GM21360 (cell line): ENCODE measurements at regions not wholly inside any gene's neighbourhood (a gene's known extent, or its start where the extent isn't known, plus 50 kb on each side); places are given as distances from the start of the nearest gene placed in this dataset.

ENCODE experiments used
- ATAC-seq: cut with Tn5 transposase; IDR thresholded peaks from one replicate; pipeline ENCODE4 v1.9.1; 2021; ENCODE audit warnings: mild to moderate bottlenecking, moderate library complexity; ENCODE audit not compliant: unreplicated experiment

GRCh38 chr22:48473202-48473601 is 1354.5 kb downstream of the BRD1 start:
- no peak for ATAC-seq

DNA sequence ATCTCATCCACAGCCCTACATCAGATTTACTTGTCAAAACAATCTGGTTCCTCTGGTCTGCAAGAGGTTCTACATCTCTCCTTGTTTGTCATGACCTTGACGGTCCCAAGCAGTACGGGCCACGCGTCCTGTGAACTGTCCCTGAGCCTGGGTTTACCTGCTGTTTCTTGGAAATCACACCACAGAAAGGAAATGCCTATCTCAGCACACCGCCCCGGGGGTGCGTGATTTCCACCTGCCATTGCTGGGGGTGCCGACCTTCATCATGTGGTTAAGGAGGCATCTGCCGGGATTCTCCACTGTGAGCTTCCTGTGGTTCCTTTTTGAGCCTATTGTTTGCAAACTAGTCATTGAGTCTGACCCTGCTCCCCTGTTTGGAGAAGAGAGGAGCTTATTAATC is 1363.4 kb downstream of the BRD1 start:
- ATAC-seq, result no peak

DNA sequence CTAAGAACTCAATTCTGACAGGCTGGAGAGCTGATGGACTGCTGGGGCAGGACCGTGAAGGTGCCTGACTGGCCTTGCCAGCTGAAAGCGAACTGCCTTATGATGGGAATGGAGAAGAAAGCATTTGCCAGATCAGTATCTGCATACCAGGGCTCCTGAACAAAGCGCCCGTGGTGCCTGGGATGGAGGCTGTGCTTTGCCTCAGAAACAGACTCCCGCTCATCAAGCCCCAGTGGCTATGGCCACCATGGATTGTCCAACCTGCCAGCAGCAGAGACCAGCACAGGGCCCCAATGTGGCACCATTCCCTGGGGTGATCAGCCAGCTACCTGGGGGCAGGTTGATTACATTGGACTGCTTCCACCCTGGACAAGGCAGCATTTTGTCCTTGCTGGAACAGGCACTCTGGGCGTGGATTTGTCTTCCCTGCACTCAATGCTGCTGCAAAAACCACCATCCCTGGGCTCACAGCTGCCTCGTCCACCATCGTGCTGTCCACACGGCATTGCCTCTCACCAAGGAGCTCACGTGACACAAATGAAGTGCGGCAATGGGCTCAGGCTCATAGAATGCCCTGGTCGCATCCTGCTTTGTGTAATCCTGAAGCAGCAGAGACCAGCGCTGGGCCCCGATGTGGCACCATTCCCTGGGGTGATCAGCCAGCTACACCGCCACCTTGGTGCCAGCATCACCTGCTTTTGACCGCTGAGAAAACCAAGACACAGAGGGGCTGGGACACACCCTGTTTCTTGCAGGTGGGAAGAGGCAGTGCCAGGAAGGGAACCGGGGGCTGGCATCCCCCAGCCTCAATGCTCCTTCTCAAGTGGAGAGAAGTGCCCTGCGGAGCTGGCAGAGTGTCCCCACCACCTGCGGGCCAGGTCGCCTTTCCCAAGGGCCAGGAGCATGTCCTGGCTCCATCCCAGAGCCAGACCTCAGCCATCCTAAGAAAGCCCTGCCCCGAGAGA is 1367.5 kb downstream of the BRD1 start:
- ATAC-seq, result no peak

GRCh38 chr22:48459259-48459658 is 1368.4 kb downstream of the BRD1 start:
- no peak for ATAC-seq

- ATAC-seq, result no peak
Observed at GRCh38 chr22:48456449-48456848, 1371.2 kb downstream of the BRD1 start.

DNA sequence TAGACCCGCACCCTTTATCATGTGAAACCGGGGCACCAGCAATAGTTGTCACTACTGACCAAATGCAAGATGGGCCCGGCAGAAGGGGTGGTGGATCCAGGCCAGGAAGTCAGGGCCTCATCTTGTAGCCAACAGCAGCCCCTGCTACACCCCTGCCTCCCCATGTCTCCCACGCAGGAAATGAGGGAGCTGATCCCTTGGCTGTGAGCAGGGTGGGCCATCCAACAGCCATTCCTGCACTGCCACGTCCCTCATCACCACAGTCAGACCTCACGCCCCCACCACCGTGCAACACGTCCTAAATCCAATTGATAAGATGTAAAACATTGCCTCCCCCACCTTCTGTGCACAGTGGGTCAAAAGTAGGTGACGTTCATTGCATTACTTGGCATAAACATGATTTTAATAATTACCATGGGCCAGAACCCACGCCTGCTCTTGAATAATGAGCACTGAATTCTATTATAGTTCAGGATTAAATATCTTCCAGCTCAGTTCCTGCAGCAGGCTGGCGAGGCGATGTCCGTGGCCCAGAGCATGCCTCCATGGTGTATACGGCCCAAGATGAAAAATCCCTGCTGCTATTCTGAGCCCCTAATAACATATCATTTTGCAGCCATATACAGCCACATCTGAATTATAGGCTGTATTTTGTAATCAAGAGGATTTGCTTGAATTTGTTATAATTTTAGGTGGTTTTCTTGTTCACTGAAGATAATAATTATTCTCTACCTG is 1373.8 kb downstream of the BRD1 start:
- no peak for ATAC-seq

GRCh38 chr22:48453171-48453570 is 1374.5 kb downstream of the BRD1 start:
- ATAC-seq, result no peak

DNA sequence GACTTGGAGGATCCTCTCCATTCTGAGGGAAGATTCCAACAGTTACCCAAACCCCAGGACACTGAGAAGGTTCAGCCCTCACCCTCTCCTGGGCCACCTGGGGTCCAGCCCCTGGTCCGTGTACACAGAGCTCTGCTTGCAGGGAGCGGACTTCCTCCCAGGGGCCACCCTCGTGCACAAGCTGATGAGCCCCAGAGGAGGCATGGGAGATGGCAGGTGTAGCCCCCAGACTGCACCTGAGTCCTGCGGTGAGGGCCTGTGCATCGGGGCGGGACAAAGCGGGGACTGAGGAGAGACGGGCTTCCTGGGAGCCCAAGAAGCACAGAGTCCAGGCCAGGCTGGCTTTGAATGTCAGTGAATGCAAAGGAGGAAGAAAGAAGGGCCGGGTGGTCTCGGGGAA is 1374.9 kb downstream of the BRD1 start:
- no peak for ATAC-seq

- no peak for ATAC-seq
Observed at GRCh38 chr22:48451891-48452290, 1375.8 kb downstream of the BRD1 start.

- no peak for ATAC-seq
Observed at GRCh38 chr22:48450188-48450825, 1377.4 kb downstream of the BRD1 start.

GRCh38 chr22:48449466-48450187 is 1378.0 kb downstream of the BRD1 start:
- no peak for ATAC-seq

DNA sequence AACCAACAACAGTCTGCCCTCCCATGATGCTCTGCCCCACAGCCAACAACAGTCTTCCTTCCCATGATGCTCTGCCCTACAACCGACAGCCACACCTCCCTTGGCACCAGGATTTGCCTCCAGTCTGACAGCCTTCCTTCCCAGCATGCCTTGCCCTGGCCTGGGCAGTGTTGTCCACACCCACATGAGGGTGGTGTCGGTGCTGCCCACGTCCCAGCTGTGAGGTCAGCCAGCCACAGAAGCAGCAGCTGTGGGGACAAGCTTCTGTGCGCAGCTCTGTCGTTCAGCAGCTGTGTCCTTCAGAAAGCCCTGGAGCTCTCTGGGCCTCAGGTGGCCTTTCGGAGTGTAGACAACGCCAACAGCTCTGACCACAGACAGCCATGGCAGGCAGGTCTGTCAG is 1378.9 kb downstream of the BRD1 start:
- ATAC-seq, result no peak

GRCh38 chr22:48445113-48445827 is 1382.4 kb downstream of the BRD1 start:
- no peak for ATAC-seq

- peak; percentile 68 for ATAC-seq
Observed at GRCh38 chr22:48444320-48445112, 1383.2 kb downstream of the BRD1 start.

GRCh38 chr22:48443680-48444079 is 1384.0 kb downstream of the BRD1 start:
- ATAC-seq, result no peak

GRCh38 chr22:48442663-48443062 is 1385.0 kb downstream of the BRD1 start:
- ATAC-seq, result no peak

DNA sequence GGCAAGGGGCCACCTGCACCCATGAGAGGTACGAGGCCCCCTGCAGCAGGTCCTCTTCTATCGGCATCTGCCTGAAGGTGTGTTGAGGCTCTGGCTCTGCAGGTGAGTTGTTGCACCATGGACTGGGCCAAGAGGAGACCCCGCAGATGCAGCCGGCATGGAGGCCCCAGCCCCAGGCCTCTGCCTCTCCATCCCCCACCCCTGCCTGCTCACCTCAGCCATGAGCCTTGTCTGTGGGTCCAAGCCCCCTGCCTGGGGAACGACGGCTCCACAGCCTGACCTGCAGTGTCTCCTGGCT is 1386.2 kb downstream of the BRD1 start:
- ATAC-seq, result no peak

DNA sequence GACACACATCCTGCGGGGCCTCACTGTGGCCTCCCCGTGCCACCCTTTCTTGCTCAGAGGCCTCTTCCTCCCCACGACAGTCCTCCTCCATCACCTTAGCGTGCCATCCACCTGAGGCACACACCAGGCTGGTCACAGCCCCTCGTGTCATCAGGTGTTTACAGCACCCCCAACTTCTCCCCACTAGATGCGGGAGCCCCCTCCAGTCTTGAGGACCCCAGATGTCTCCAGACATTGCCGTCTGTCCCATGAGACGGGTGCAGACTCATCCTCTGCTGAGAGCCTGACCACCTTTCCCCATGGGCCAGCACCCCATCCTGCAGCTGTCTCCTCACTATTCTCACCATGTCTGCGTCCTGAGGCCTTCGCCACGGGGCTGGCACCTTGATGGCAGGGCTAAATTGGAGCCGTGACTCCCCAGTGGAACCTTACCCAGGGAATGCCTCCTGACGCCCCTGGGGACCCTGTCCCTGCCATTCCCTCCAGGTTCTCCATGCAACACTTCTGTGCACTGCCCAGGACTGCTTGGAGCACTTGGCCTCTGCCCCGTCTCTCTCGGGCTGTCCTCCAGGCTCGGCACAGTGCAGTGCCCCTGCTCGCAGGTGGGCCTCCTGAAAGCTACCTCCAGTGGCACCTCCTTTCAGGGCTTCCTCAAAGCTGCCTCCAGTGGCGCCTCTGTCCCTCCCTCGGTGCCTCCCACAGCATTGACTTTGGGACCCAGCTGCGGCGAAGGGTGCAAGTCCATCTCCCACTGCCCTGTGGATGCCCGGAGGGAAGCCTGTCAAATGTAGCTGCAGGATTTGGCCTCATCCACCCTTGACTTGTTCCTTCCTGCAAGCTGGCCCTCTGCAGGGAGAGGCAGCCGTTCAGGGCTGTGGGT is 1386.8 kb downstream of the BRD1 start:
- no peak for ATAC-seq

DNA sequence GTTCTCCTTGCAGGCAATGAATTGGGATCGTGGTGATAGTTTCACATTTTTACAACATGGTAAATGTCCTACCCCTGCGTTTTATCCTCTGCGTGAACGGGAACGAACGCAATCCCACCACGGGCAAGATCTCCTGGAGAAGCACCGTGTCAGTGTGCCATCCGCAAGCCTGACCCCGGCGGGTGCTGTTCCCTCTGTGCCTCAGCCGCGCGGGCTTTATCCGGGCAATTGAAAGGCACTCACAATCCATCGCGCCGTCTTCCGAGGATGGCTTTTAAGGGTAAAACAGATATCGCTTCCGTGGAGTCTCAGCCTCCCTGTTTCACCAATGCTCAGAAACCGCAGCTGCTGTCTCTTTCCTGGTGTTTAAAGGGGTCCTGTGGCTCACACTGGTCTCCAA is 1387.5 kb downstream of the BRD1 start:
- no peak for ATAC-seq
